RKO (cell line): ENCODE measurements at regions not wholly inside any gene's neighbourhood (a gene's known extent, or its start where the extent isn't known, plus 50 kb on each side); places are given as distances from the start of the nearest gene placed in this dataset.
"Not testable (repeated sequence)": the region's sequence is repeated elsewhere in the genome, so short reads cannot be mapped to it uniquely, and the experiment has no call there.

Source experiments
- DNase-seq: peaks from one replicate; pipeline ENCODE4 v3.0.0-alpha.2; 2016; ENCODE audit warnings: low spot score

- DNase-seq, result no peak
These were observed 324.9 kb downstream of the NAF1 start for GRCh38 chr4:162841753-162842152.

- no peak for DNase-seq
These were observed 326.9 kb downstream of the NAF1 start for GRCh38 chr4:162839814-162840213.

- DNase-seq, result no peak
These were observed 328.0 kb downstream of the NAF1 start for GRCh38 chr4:162838671-162839070.

- no peak for DNase-seq
These were observed 329.0 kb downstream of the NAF1 start for GRCh38 chr4:162837679-162838078.

GRCh38 chr4:162837241-162837640, 329.4 kb downstream of the NAF1 start:
- DNase-seq, result no peak

- DNase-seq, result no peak
These were observed 329.9 kb downstream of the NAF1 start for GRCh38 chr4:162836773-162837172.

GRCh38 chr4:162836258-162836657, 330.4 kb downstream of the NAF1 start:
- not testable (repeated sequence) for DNase-seq

- DNase-seq, result no peak
These were observed 335.8 kb downstream of the NAF1 start for GRCh38 chr4:162830899-162831298.

- not testable (repeated sequence) for DNase-seq
These were observed 349.3 kb downstream of the NAF1 start for GRCh38 chr4:162817374-162817773.

GRCh38 chr4:162804351-162804924, 362.3 kb downstream of the NAF1 start:
- DNase-seq, result no peak

- DNase-seq, result no peak
These were observed 363.3 kb downstream of the NAF1 start for GRCh38 chr4:162803378-162803777.

- DNase-seq, result no peak
These were observed 369.6 kb downstream of the NAF1 start for GRCh38 chr4:162797108-162797507.

- no peak for DNase-seq
These were observed 373.1 kb downstream of the NAF1 start for GRCh38 chr4:162793571-162793970.

GRCh38 chr4:162793004-162793403, 373.7 kb downstream of the NAF1 start:
- DNase-seq, result no peak

- no peak for DNase-seq
These were observed 375.5 kb downstream of the NAF1 start for GRCh38 chr4:162791226-162791625.

GRCh38 chr4:162787120-162787519, 379.6 kb downstream of the NAF1 start:
- DNase-seq, result no peak

GRCh38 chr4:162782778-162783525, 383.7 kb downstream of the NAF1 start:
- no peak for DNase-seq

GRCh38 chr4:162782096-162782777, 384.5 kb downstream of the NAF1 start:
- DNase-seq, result no peak

- no peak for DNase-seq
These were observed 395.8 kb downstream of the NAF1 start for GRCh38 chr4:162770761-162771490.

GRCh38 chr4:162767083-162767482, 399.6 kb downstream of the NAF1 start:
- no peak for DNase-seq

GRCh38 chr4:162761965-162762364, 404.7 kb downstream of the NAF1 start:
- no peak for DNase-seq

- DNase-seq, result not testable (repeated sequence)
These were observed 426.5 kb downstream of the NAF1 start for GRCh38 chr4:162740228-162740627.

- not testable (repeated sequence) for DNase-seq
These were observed 427.1 kb downstream of the NAF1 start for GRCh38 chr4:162739596-162739995.
